ENCODE measurements at regions not wholly inside any gene's neighbourhood (a gene's known extent, or its start where the extent isn't known, plus 50 kb on each side); places are given as distances from the start of the nearest gene placed in this dataset.

- BruUV-seq (replicated peaks): no TSS peak
- no peak for TF ChIP-seq CTCF (IDR thresholded peaks at IDR 0.05; ENCODE audit: unreplicated experiment)
- no peaks in the 10 kb centered on the region for H3K27me3 Mint-ChIP-seq (ENCODE audit: unreplicated experiment)
- H3K36me3 Mint-ChIP-seq (ENCODE audit: insufficient read depth, unreplicated experiment): no peaks in the 10 kb centered on the region
- DNase-seq: no peak
- CTCF ChIA-PET: no interaction called here
- H3K9me3 Mint-ChIP-seq (ENCODE audit: low read depth, unreplicated experiment): peaks cover 20% of the 10 kb centered on the region
- H3K4me3 Mint-ChIP-seq (ENCODE audit: low read depth, unreplicated experiment): no peak overlapping the region
- H3K4me1 Mint-ChIP-seq (ENCODE audit: low read depth, unreplicated experiment): no peaks in the 10 kb centered on the region
- intact Hi-C loops (cut with micrococcal nuclease; ENCODE audit: unreplicated experiment): no loop called here
- no peak overlapping the region for H3K27ac Mint-ChIP-seq (ENCODE audit: unreplicated experiment)
These were observed 103.1 kb upstream of the PRLR start for GRCh38 chr5:35333366-35333765.

- no peaks in the 10 kb centered on the region for H3K36me3 Mint-ChIP-seq (ENCODE audit: insufficient read depth, unreplicated experiment)
- no peak overlapping the region for H3K27ac Mint-ChIP-seq (ENCODE audit: unreplicated experiment)
- no peaks in the 10 kb centered on the region for H3K27me3 Mint-ChIP-seq (ENCODE audit: unreplicated experiment)
- TF ChIP-seq CTCF (IDR thresholded peaks at IDR 0.05; ENCODE audit: unreplicated experiment): no peak
- BruUV-seq (replicated peaks): no TSS peak
- no peak overlapping the region for H3K4me3 Mint-ChIP-seq (ENCODE audit: low read depth, unreplicated experiment)
- CTCF ChIA-PET: no interaction called here
- no peak for DNase-seq
- peaks cover 20% of the 10 kb centered on the region for H3K9me3 Mint-ChIP-seq (ENCODE audit: low read depth, unreplicated experiment)
- no peaks in the 10 kb centered on the region for H3K4me1 Mint-ChIP-seq (ENCODE audit: low read depth, unreplicated experiment)
- intact Hi-C loops (cut with micrococcal nuclease; ENCODE audit: unreplicated experiment): no loop called here
These were observed 102.0 kb upstream of the PRLR start for GRCh38 chr5:35331956-35332950.

GRCh38 chr5:35325836-35326235 lies 95.5 kb upstream of the PRLR start:
- H3K4me3 Mint-ChIP-seq (ENCODE audit: low read depth, unreplicated experiment): no peak overlapping the region
- no peak for TF ChIP-seq CTCF (IDR thresholded peaks at IDR 0.05; ENCODE audit: unreplicated experiment)
- intact Hi-C loops (cut with micrococcal nuclease; ENCODE audit: unreplicated experiment): no loop called here
- DNase-seq: no peak
- BruUV-seq (replicated peaks): no TSS peak
- no peaks in the 10 kb centered on the region for H3K4me1 Mint-ChIP-seq (ENCODE audit: low read depth, unreplicated experiment)
- CTCF ChIA-PET: no interaction called here
- H3K36me3 Mint-ChIP-seq (ENCODE audit: insufficient read depth, unreplicated experiment): no peaks in the 10 kb centered on the region
- H3K27ac Mint-ChIP-seq (ENCODE audit: unreplicated experiment): no peak overlapping the region
- no peaks in the 10 kb centered on the region for H3K27me3 Mint-ChIP-seq (ENCODE audit: unreplicated experiment)
- H3K9me3 Mint-ChIP-seq (ENCODE audit: low read depth, unreplicated experiment): peaks cover 22% of the 10 kb centered on the region

GRCh38 chr5:35324679-35325078 lies 94.4 kb upstream of the PRLR start:
- DNase-seq: no peak
- BruUV-seq (replicated peaks): no TSS peak
- Mint-ChIP-seq H3K4me1 (ENCODE audit: low read depth, unreplicated experiment) (no peaks in the 10 kb centered on the region), H3K36me3 (ENCODE audit: insufficient read depth, unreplicated experiment) (no peaks in the 10 kb centered on the region), H3K9me3 (ENCODE audit: low read depth, unreplicated experiment) (peaks cover 18% of the 10 kb centered on the region), H3K27me3 (ENCODE audit: unreplicated experiment) (no peaks in the 10 kb centered on the region), H3K4me3 (ENCODE audit: low read depth, unreplicated experiment) (no peak overlapping the region), H3K27ac (ENCODE audit: unreplicated experiment) (no peak overlapping the region)
- CTCF ChIA-PET: interaction anchor here (0.5 kb wide), 1 partner anchor 10 kb away, joined by 5 read pairs; no protein-coding TSS in a partner anchor
- intact Hi-C loops (cut with micrococcal nuclease; ENCODE audit: unreplicated experiment): no loop called here
- TF ChIP-seq CTCF (IDR thresholded peaks at IDR 0.05; ENCODE audit: unreplicated experiment): no peak
